Adrenal gland (tissue), 5 donors: ENCODE measurements at regions not wholly inside any gene's neighbourhood (a gene's known extent, or its start where the extent isn't known, plus 50 kb on each side); places are given as distances from the start of the nearest gene placed in this dataset.

Source experiments
- CTCF ChIP-seq, 6 experiments: fragments of 450-650 bp in 4 of 6; fragments of 200-600 bp in 2 of 6; sonication (generic) in 1 of 6; IDR thresholded peaks; 1 replicate in 5 of 6; 2 replicates in 1 of 6; pipeline versions ENCODE4 v1.5.1 to v1.8.0; 2016 to 2021; ENCODE audit warnings: antibody characterized with exemption in 6 of 6, mild to moderate bottlenecking in 2 of 6, moderate library complexity in 1 of 6
- POLR2A ChIP-seq, 2 donors: fragments of 450-650 bp; IDR thresholded peaks; one replicate each; pipeline ENCODE4 v1.6.1; 2017; ENCODE audit warnings: antibody characterized with exemption in 2 of 2, mild to moderate bottlenecking in 2 of 2, moderate library complexity in 1 of 2
- donor health status: DM: no; HTN: no; CAD: no.

- TF ChIP-seq POLR2A (IDR thresholded peaks at IDR 0.05), result no peak
- no peak for TF ChIP-seq CTCF (IDR thresholded peaks at IDR 0.05)
These were observed 452.6 kb upstream of the CDH11 start for GRCh38 chr16:65574326-65574966.
